K562 (cell line): ENCODE measurements at regions not wholly inside any gene's neighbourhood (a gene's known extent, or its start where the extent isn't known, plus 50 kb on each side); places are given as distances from the start of the nearest gene placed in this dataset.

Experiments used
- CHD4 ChIP-seq: fragments of 200-600 bp; sonication (generic); IDR thresholded peaks from 3 replicates; pipeline ENCODE4 v1.6.1; 2012; ENCODE audit warnings: low read depth, mild to moderate bottlenecking, mixed read lengths, low read length, inconsistent platforms; ENCODE audit not compliant: insufficient read depth, insufficient replicate concordance, poor library complexity, severe bottlenecking
- EGR1 ChIP-seq: fragments of 450-650 bp; conservative IDR thresholded peaks from 2 replicates; pipeline ENCODE4 v1.6.1; 2017; ENCODE audit warnings: mild to moderate bottlenecking
- POLR2AphosphoS2 ChIP-seq: IDR thresholded peaks from 2 replicates; pipeline ENCODE4 v1.6.1; 2012; ENCODE audit warnings: low read length, improper control_type of control experiment

- TF ChIP-seq POLR2AphosphoS2, result no peak
- TF ChIP-seq CHD4, result no peak
- no peak for TF ChIP-seq EGR1
Observed at GRCh38 chr9:129449066-129449465, 171.8 kb downstream of the C9orf50 start.
